Stomach (tissue), 8 donors: ENCODE measurements at regions not wholly inside any gene's neighbourhood (a gene's known extent, or its start where the extent isn't known, plus 50 kb on each side); places are given as distances from the start of the nearest gene placed in this dataset.

Experiments used
- DNase-seq, 2 donors: peaks; one replicate each; pipeline versions ENCODE4 v3.0.0 to v3.0.0-alpha.2; 2013 to 2019
- H3K27ac ChIP-seq, 5 donors: fragments of 200-600 bp in 4 of 5; sonication (generic) in 4 of 5; one replicate each; pipeline ENCODE4 v1.5.1; 2013 to 2019; ENCODE audit warnings: mild to moderate bottlenecking in 1 of 5, moderate library complexity in 1 of 5
- H3K27me3 ChIP-seq, 3 donors: fragments of 200-600 bp; sonication (generic); one replicate each; pipeline ENCODE4 v1.5.1; 2017 to 2019; ENCODE audit warnings: mixed run types in 1 of 3
- H3K36me3 ChIP-seq, 4 donors: fragments of 200-600 bp; sonication (generic); 1 replicate in 3 of 4; 2 replicates in 1 of 4; pipeline ENCODE4 v1.5.1; 2016 to 2019
- H3K4me1 ChIP-seq, 4 donors: fragments of 200-600 bp; sonication (generic); one replicate each; pipeline ENCODE4 v1.5.1; 2016 to 2019
- H3K4me3 ChIP-seq, 4 donors: fragments of 200-600 bp; sonication (generic) in 3 of 4; one replicate each; pipeline ENCODE4 v1.5.1; 2016 to 2019; ENCODE audit warnings: mild to moderate bottlenecking in 1 of 4
- H3K9me3 ChIP-seq, 4 donors: fragments of 200-600 bp; sonication (generic); one replicate each; pipeline ENCODE4 v1.5.1; 2016 to 2019
- CTCF ChIP-seq, 7 experiments: fragments of 450-650 bp in 4 of 7; fragments of 200-600 bp in 3 of 7; sonication (generic) in 3 of 7; IDR thresholded peaks; one replicate each; pipeline ENCODE4 v1.5.1; 2016 to 2019; ENCODE audit warnings: antibody characterized with exemption in 7 of 7, control low read depth in 2 of 7, mild to moderate bottlenecking in 1 of 7
- EP300 ChIP-seq: sonication (generic); formaldehyde crosslinking; IDR thresholded peaks from one replicate; pipeline ENCODE4 v1.6.1; 2017; ENCODE audit warnings: antibody characterized with exemption
- POLR2A ChIP-seq, 4 donors: fragments of 450-650 bp; IDR thresholded peaks; one replicate each; pipeline ENCODE4 v1.6.1; 2016; ENCODE audit warnings: antibody characterized with exemption in 4 of 4, control low read depth in 2 of 4, mild to moderate bottlenecking in 1 of 4, moderate library complexity in 1 of 4
- POLR2AphosphoS5 ChIP-seq, 3 donors: sonication (generic); formaldehyde crosslinking; IDR thresholded peaks; one replicate each; pipeline ENCODE4 v1.6.1; 2016; ENCODE audit warnings: antibody characterized with exemption in 3 of 3
- WGBS, 5 donors: extraction: QIAGEN DNeasy Blood & Tissue Kit in 3 of 5; methylation state at CpG; one replicate each; pipeline versions ENCODE4 v1.1.5 to v1.1.7; 2013 to 2018; 5-methylcytosine and 5-hydroxymethylcytosine counted together
- intact Hi-C: fragments of 100-400 bp; cut with DNase I; formaldehyde crosslinking; loops from one replicate; pipeline ENCODE4 v1.15.1; 2023; ENCODE audit warnings: low total_unique reads
- donor health status: healthy with polysubstance abuse.
- donor health status: Bipolar disorder and iron deficiency.
- donor health status: healthy.

GRCh38 chr4:141530627-141531026 is 105.8 kb upstream of the IL15 start:
- Histone ChIP-seq H3K27ac (no peak overlapping the region), H3K4me3 (no peak overlapping the region), H3K4me1 (no peaks in the 10 kb centered on the region), H3K9me3 (peaks cover 0 to 16% (median 9%) of the 10 kb centered on the region in 4 donors), H3K27me3 (no peaks in the 10 kb centered on the region), H3K36me3 (no peaks in the 10 kb centered on the region)
- intact Hi-C loops, result no loop called here
- TF ChIP-seq POLR2A (IDR thresholded peaks at IDR 0.05), result no peak
- no peak for TF ChIP-seq POLR2AphosphoS5 (IDR thresholded peaks at IDR 0.05)
- TF ChIP-seq EP300, result no peak
- DNase-seq, result no peak
- WGBS, 5 donors, result 84 to 90% (median 87%) methylated on average over 4 of the region's 4 CpGs

GRCh38 chr4:141534985-141535384 is 101.4 kb upstream of the IL15 start:
- Histone ChIP-seq H3K27me3 (no peaks in the 10 kb centered on the region), H3K27ac (no peak overlapping the region), H3K36me3 (no peaks in the 10 kb centered on the region), H3K9me3 (peaks cover 0 to 24% (median 13%) of the 10 kb centered on the region in 4 donors), H3K4me3 (no peak overlapping the region), H3K4me1 (no peaks in the 10 kb centered on the region)
- no peak for DNase-seq
- 81 to 89% (median 88%) methylated on average over 2 of the region's 2 CpGs for WGBS, 5 donors
- TF ChIP-seq POLR2A (IDR thresholded peaks at IDR 0.05), result no peak
- TF ChIP-seq POLR2AphosphoS5 (IDR thresholded peaks at IDR 0.05), result no peak
- no peak for TF ChIP-seq EP300
- no peak for TF ChIP-seq CTCF (IDR thresholded peaks at IDR 0.05)
- intact Hi-C loops, result no loop called here

GRCh38 chr4:141538001-141538400 is 98.4 kb upstream of the IL15 start:
- H3K36me3 ChIP-seq, result no peaks in the 10 kb centered on the region
- peaks cover 0 to 21% (median 13%) of the 10 kb centered on the region in 4 donors for H3K9me3 ChIP-seq
- no peak for DNase-seq
- no peaks in the 10 kb centered on the region for H3K27me3 ChIP-seq
- no peak overlapping the region for H3K27ac ChIP-seq
- 93 to 100% (median 97%) methylated on average over 1 of the region's 1 CpG for WGBS, 5 donors
- TF ChIP-seq POLR2AphosphoS5 (IDR thresholded peaks at IDR 0.05) (no peak), CTCF (IDR thresholded peaks at IDR 0.05) (no peak), POLR2A (IDR thresholded peaks at IDR 0.05) (no peak), EP300 (no peak)
- H3K4me1 ChIP-seq, result no peaks in the 10 kb centered on the region
- no peak overlapping the region for H3K4me3 ChIP-seq
- intact Hi-C loops, result no loop called here

- TF ChIP-seq POLR2A (IDR thresholded peaks at IDR 0.05) (no peak), POLR2AphosphoS5 (IDR thresholded peaks at IDR 0.05) (no peak), CTCF (IDR thresholded peaks at IDR 0.05) (no peak), EP300 (no peak)
- intact Hi-C loops, result no loop called here
- peaks cover 0 to 21% (median 10%) of the 10 kb centered on the region in 4 donors for H3K9me3 ChIP-seq
- H3K4me3 ChIP-seq, result no peak overlapping the region
- 75 to 93% (median 89%) methylated on average over 2 of the region's 2 CpGs for WGBS, 5 donors
- peak in 1 of 2 donors; percentile 23 for DNase-seq
- H3K36me3 ChIP-seq, result no peaks in the 10 kb centered on the region
- no peaks in the 10 kb centered on the region for H3K27me3 ChIP-seq
- no peaks in the 10 kb centered on the region for H3K4me1 ChIP-seq
- H3K27ac ChIP-seq, result no peak overlapping the region
Observed at GRCh38 chr4:141540643-141541042, 95.7 kb upstream of the IL15 start.

- H3K27ac ChIP-seq, result no peak overlapping the region
- H3K9me3 ChIP-seq, result peaks cover 0 to 17% (median 8%) of the 10 kb centered on the region in 4 donors
- no peaks in the 10 kb centered on the region for H3K27me3 ChIP-seq
- 90 to 96% (median 94%) methylated on average over 2 of the region's 2 CpGs for WGBS, 5 donors
- H3K36me3 ChIP-seq, result no peaks in the 10 kb centered on the region
- intact Hi-C loops, result no loop called here
- no peak for TF ChIP-seq POLR2AphosphoS5 (IDR thresholded peaks at IDR 0.05)
- no peak for TF ChIP-seq POLR2A (IDR thresholded peaks at IDR 0.05)
- TF ChIP-seq CTCF (IDR thresholded peaks at IDR 0.05), result no peak
- no peak for TF ChIP-seq EP300
- peak in 1 of 2 donors; percentile 3 for DNase-seq
- H3K4me3 ChIP-seq, result no peak overlapping the region
- H3K4me1 ChIP-seq, result no peaks in the 10 kb centered on the region
Observed at GRCh38 chr4:141541851-141542250, 94.5 kb upstream of the IL15 start.
